ENCODE measurements at regions not wholly inside any gene's neighbourhood (a gene's known extent, or its start where the extent isn't known, plus 50 kb on each side); places are given as distances from the start of the nearest gene placed in this dataset.

- DNase-seq (ENCODE audit: low read depth) = no peak
- no peak overlapping the region for H3K4me3 ChIP-seq (ENCODE audit: low read depth, low read length)
- TF ChIP-seq, protein P1, sequence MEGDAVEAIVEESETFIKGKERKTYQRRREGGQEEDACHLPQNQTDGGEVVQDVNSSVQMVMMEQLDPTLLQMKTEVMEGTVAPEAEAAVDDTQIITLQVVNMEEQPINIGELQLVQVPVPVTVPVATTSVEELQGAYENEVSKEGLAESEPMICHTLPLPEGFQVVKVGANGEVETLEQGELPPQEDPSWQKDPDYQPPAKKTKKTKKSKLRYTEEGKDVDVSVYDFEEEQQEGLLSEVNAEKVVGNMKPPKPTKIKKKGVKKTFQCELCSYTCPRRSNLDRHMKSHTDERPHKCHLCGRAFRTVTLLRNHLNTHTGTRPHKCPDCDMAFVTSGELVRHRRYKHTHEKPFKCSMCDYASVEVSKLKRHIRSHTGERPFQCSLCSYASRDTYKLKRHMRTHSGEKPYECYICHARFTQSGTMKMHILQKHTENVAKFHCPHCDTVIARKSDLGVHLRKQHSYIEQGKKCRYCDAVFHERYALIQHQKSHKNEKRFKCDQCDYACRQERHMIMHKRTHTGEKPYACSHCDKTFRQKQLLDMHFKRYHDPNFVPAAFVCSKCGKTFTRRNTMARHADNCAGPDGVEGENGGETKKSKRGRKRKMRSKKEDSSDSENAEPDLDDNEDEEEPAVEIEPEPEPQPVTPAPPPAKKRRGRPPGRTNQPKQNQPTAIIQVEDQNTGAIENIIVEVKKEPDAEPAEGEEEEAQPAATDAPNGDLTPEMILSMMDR (IDR thresholded peaks at IDR 0.05; ENCODE audit: insufficient read depth, low read length) = no peak
These were observed 183.6 kb downstream of the FAXC start for GRCh38 chr6:99165838-99166237.

DNA sequence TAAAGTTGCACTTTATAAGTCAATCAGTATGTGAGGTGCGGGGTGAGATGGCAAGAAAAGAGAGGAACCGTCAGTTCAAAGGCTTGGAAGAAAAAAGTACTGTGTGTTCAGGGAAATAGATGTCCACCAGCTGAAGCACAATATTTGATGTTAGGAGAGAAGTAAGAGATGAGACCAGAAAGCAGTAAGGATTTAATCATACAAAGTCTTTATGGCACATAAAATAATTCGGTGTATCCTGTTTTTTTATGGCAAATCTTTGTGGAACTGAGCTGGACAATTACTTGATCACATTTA, 197.2 kb downstream of the FAXC start:
- DNase-seq (ENCODE audit: low read depth) = no peak
- TF ChIP-seq, protein P1 (IDR thresholded peaks at IDR 0.05; ENCODE audit: insufficient read depth, low read length) = no peak
- no peak overlapping the region for H3K4me3 ChIP-seq (ENCODE audit: low read depth, low read length)

GRCh38 chr6:99151634-99152346, 197.7 kb downstream of the FAXC start:
- TF ChIP-seq, protein P1 (IDR thresholded peaks at IDR 0.05; ENCODE audit: insufficient read depth, low read length) = peak; percentile 33
- H3K4me3 ChIP-seq (ENCODE audit: low read depth, low read length) = no peak overlapping the region
- DNase-seq (ENCODE audit: low read depth) = peak; percentile 2

DNA sequence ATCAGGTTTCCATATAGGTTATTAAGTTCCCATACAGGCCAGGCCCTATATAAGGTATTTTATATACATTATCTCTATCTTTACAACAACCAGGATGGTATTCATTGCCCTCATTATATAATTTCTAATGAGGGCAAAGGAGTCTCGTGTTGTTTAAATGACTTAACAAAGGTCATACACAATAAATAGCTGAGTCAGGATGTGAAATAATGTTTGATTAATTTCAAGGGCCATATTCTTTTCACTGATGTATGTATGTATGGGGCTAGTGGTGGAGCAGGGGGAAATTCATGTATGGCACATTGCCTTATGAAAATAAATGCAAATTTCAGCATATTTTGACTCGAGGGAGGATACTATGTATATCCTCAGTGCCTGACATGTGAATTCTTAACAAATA, 200.7 kb downstream of the FAXC start:
- TF ChIP-seq, protein P1 (IDR thresholded peaks at IDR 0.05; ENCODE audit: insufficient read depth, low read length) = no peak
- no peak overlapping the region for H3K4me3 ChIP-seq (ENCODE audit: low read depth, low read length)
- no peak for DNase-seq (ENCODE audit: low read depth)

- no peak for DNase-seq (ENCODE audit: low read depth)
- TF ChIP-seq, protein P1 (IDR thresholded peaks at IDR 0.05; ENCODE audit: insufficient read depth, low read length) = no peak
- no peak overlapping the region for H3K4me3 ChIP-seq (ENCODE audit: low read depth, low read length)
These were observed 200.4 kb upstream of the FBXL4 start for GRCh38 chr6:99148111-99148510.

GRCh38 chr6:99147206-99147605, 199.5 kb upstream of the FBXL4 start:
- no peak for DNase-seq (ENCODE audit: low read depth)
- H3K4me3 ChIP-seq (ENCODE audit: low read depth, low read length) = no peak overlapping the region
- TF ChIP-seq, protein P1 (IDR thresholded peaks at IDR 0.05; ENCODE audit: insufficient read depth, low read length) = no peak

GRCh38 chr6:99146711-99147110, 199.0 kb upstream of the FBXL4 start:
- H3K4me3 ChIP-seq (ENCODE audit: low read depth, low read length) = no peak overlapping the region
- TF ChIP-seq, protein P1 (IDR thresholded peaks at IDR 0.05; ENCODE audit: insufficient read depth, low read length) = no peak
- no peak for DNase-seq (ENCODE audit: low read depth)
